Upper lobe of left lung (tissue), 6 donors: ENCODE measurements at regions not wholly inside any gene's neighbourhood (a gene's known extent, or its start where the extent isn't known, plus 50 kb on each side); places are given as distances from the start of the nearest gene placed in this dataset.

Experiments used
- ATAC-seq, 2 donors: fragments of 200-7000 bp; cut with Tn5 transposase; one replicate each; pipeline ENCODE4 v1.9.1; 2022; ENCODE audit warnings: mild to moderate bottlenecking in 2 of 2, moderate library complexity in 2 of 2; ENCODE audit not compliant: low FRiP score in 2 of 2
- DNase-seq, 2 donors: peaks; one replicate each; pipeline ENCODE4 v3.0.0-alpha.2; 2019 to 2020
- H3K27ac ChIP-seq, 4 donors: fragments of 200-600 bp; sonication (generic); one replicate each; pipeline ENCODE4 v1.5.1; 2016 to 2019
- H3K27me3 ChIP-seq, 4 donors: fragments of 200-600 bp; sonication (generic); one replicate each; pipeline ENCODE4 v1.5.1; 2017 to 2019
- H3K36me3 ChIP-seq, 4 donors: fragments of 200-600 bp; sonication (generic); one replicate each; pipeline ENCODE4 v1.5.1; 2016 to 2019
- H3K4me1 ChIP-seq, 4 donors: fragments of 200-600 bp; sonication (generic); one replicate each; pipeline ENCODE4 v1.5.1; 2018 to 2019
- H3K4me3 ChIP-seq, 4 donors: fragments of 200-600 bp; sonication (generic); one replicate each; pipeline ENCODE4 v1.5.1; 2017 to 2019; ENCODE audit warnings: mild to moderate bottlenecking in 2 of 4, moderate library complexity in 1 of 4
- H3K9me3 ChIP-seq, 4 donors: fragments of 200-600 bp; sonication (generic); one replicate each; pipeline ENCODE4 v1.5.1; 2018 to 2019
- CTCF ChIP-seq, 6 experiments: fragments of 450-650 bp in 4 of 6; fragments of 200-600 bp in 2 of 6; sonication (generic) in 2 of 6; IDR thresholded peaks; one replicate each; pipeline ENCODE4 v1.5.1; 2016 to 2019; ENCODE audit warnings: antibody characterized with exemption in 6 of 6
- EP300 ChIP-seq, 4 donors: sonication (generic); formaldehyde crosslinking; IDR thresholded peaks; one replicate each; pipeline ENCODE4 v1.5.1; 2017; ENCODE audit warnings: antibody characterized with exemption in 4 of 4, control low read depth in 2 of 4
- POLR2A ChIP-seq, 4 donors: fragments of 450-650 bp; IDR thresholded peaks; one replicate each; pipeline ENCODE4 v1.5.1; 2016 to 2017; ENCODE audit warnings: antibody characterized with exemption in 4 of 4, mild to moderate bottlenecking in 2 of 4
- POLR2AphosphoS5 ChIP-seq, 2 donors: sonication (generic); formaldehyde crosslinking; IDR thresholded peaks; one replicate each; pipeline ENCODE4 v1.5.1; 2017; ENCODE audit warnings: antibody characterized with exemption in 2 of 2
- WGBS, 2 donors: methylation state at CpG; one replicate each; pipeline ENCODE4 v1.1.5; 2017 to 2018; 5-methylcytosine and 5-hydroxymethylcytosine counted together
- donor health status: DM: no; HTN: no; CAD: no; lungs with moderate emphysema.
- donor health status: DM: no; HTN: yes; CAD: no; lungs with severe emphysema.

- no peak overlapping the region for H3K4me3 ChIP-seq
- H3K4me1 ChIP-seq = peaks cover 0 to 4% (median 0%) of the 10 kb centered on the region in 4 donors
- no peaks in the 10 kb centered on the region for H3K27me3 ChIP-seq
- H3K9me3 ChIP-seq = no peaks in the 10 kb centered on the region
- no peak overlapping the region for H3K27ac ChIP-seq
- TF ChIP-seq POLR2A (IDR thresholded peaks at IDR 0.05) (no peak), POLR2AphosphoS5 (IDR thresholded peaks at IDR 0.05) (no peak), CTCF (IDR thresholded peaks at IDR 0.05) (no peak), EP300 (IDR thresholded peaks at IDR 0.05) (no peak)
- H3K36me3 ChIP-seq = no peaks in the 10 kb centered on the region
- 83 to 88% methylated on average over 3 of the region's 3 CpGs for WGBS, 2 donors
- no peak for ATAC-seq
- no peak for DNase-seq
These were observed 335.0 kb upstream of the CTNNB1 start for GRCh38 chr3:40864146-40864782.

GRCh38 chr3:40864915-40865314 lies 334.4 kb upstream of the CTNNB1 start:
- H3K4me3 ChIP-seq = no peak overlapping the region
- no peaks in the 10 kb centered on the region for H3K27me3 ChIP-seq
- ATAC-seq (no peak), DNase-seq (no peak)
- TF ChIP-seq POLR2AphosphoS5 (IDR thresholded peaks at IDR 0.05) = no peak
- TF ChIP-seq CTCF (IDR thresholded peaks at IDR 0.05) = no peak
- TF ChIP-seq EP300 (IDR thresholded peaks at IDR 0.05) = no peak
- no peak for TF ChIP-seq POLR2A (IDR thresholded peaks at IDR 0.05)
- WGBS, 2 donors = 53 to 71% methylated on average over 1 of the region's 1 CpG
- no peaks in the 10 kb centered on the region for H3K36me3 ChIP-seq
- H3K4me1 ChIP-seq = peaks cover 0 to 7% (median 0%) of the 10 kb centered on the region in 4 donors
- H3K9me3 ChIP-seq = no peaks in the 10 kb centered on the region
- no peak overlapping the region for H3K27ac ChIP-seq

GRCh38 chr3:40867797-40868196 lies 331.5 kb upstream of the CTNNB1 start:
- DNase-seq (no peak), ATAC-seq (peak in 1 of 2 donors; percentile 7)
- Histone ChIP-seq H3K4me3 (no peak overlapping the region), H3K27me3 (no peaks in the 10 kb centered on the region), H3K36me3 (no peaks in the 10 kb centered on the region), H3K27ac (no peak overlapping the region), H3K4me1 (peaks cover 0 to 7% (median 0%) of the 10 kb centered on the region in 4 donors), H3K9me3 (no peaks in the 10 kb centered on the region)
- 92% methylated on average over 3 of the region's 3 CpGs for WGBS, 2 donors
- TF ChIP-seq CTCF (IDR thresholded peaks at IDR 0.05) (no peak), POLR2AphosphoS5 (IDR thresholded peaks at IDR 0.05) (no peak), EP300 (IDR thresholded peaks at IDR 0.05) (no peak), POLR2A (IDR thresholded peaks at IDR 0.05) (no peak)

- H3K36me3 ChIP-seq = no peaks in the 10 kb centered on the region
- TF ChIP-seq CTCF (IDR thresholded peaks at IDR 0.05) (no peak), POLR2AphosphoS5 (IDR thresholded peaks at IDR 0.05) (no peak), POLR2A (IDR thresholded peaks at IDR 0.05) (no peak), EP300 (IDR thresholded peaks at IDR 0.05) (no peak)
- peaks cover 0 to 7% (median 0%) of the 10 kb centered on the region in 4 donors for H3K4me1 ChIP-seq
- ATAC-seq (no peak), DNase-seq (no peak)
- H3K4me3 ChIP-seq = no peak overlapping the region
- no peaks in the 10 kb centered on the region for H3K9me3 ChIP-seq
- WGBS, 2 donors = 49 to 52% methylated on average over 4 of the region's 4 CpGs
- H3K27me3 ChIP-seq = no peaks in the 10 kb centered on the region
- no peak overlapping the region for H3K27ac ChIP-seq
These were observed 330.3 kb upstream of the CTNNB1 start for GRCh38 chr3:40869013-40869412.

GRCh38 chr3:40869939-40870338 lies 329.4 kb upstream of the CTNNB1 start:
- no peak for TF ChIP-seq POLR2AphosphoS5 (IDR thresholded peaks at IDR 0.05)
- WGBS, 2 donors = 83 to 85% methylated on average over 2 of the region's 2 CpGs
- Histone ChIP-seq H3K27ac (no peak overlapping the region), H3K27me3 (no peaks in the 10 kb centered on the region), H3K4me3 (no peak overlapping the region), H3K9me3 (no peaks in the 10 kb centered on the region), H3K4me1 (peaks cover 0 to 7% (median 0%) of the 10 kb centered on the region in 4 donors), H3K36me3 (no peaks in the 10 kb centered on the region)
- DNase-seq = no peak
- ATAC-seq = no peak
